NCI-H774 (cell line): ENCODE measurements at regions not wholly inside any gene's neighbourhood (a gene's known extent, or its start where the extent isn't known, plus 50 kb on each side); places are given as distances from the start of the nearest gene placed in this dataset.
"Not testable (repeated sequence)": the region's sequence is repeated elsewhere in the genome, so short reads cannot be mapped to it uniquely, and the experiment has no call there.

Experiments used
- DNase-seq: peaks from one replicate; lab custom pipeline; 2025; lab: John Stamatoyannopoulos, UW

DNA sequence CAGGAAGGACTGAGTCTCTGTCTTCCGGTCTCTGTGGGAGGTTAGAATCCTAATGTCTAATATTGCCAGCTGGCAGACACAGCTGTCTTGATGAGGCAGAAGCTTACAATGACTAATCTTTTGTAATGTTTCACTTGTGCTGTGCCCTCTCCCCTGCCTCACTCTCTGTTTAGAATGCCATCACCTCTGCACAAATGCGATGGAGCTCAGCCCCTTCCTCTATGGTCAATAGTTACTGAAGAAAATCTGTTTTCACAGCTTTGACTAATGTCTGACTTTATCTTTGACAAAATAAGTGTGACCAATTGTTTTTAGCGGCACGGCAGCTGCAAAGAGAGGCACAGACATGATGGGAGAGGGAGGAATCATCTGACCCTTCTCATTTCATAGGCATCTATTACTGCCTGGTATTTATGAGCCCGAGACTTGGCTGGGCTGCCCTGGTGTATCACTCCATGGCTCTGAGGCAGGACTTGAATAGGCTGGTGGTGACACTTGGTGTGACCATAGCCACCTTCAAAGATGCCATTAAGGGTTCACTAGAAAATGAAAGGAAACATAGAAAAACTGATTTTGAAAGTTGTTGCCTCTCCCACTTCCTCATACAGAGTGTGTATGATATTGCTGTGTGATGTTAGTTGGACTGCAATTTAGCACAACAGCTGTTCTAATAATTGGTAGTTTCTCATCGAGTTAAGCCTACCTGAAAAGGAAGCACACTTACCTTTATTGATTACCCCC, 163.2 kb upstream of the NBPF11 start:
- DNase-seq = no peak

DNA sequence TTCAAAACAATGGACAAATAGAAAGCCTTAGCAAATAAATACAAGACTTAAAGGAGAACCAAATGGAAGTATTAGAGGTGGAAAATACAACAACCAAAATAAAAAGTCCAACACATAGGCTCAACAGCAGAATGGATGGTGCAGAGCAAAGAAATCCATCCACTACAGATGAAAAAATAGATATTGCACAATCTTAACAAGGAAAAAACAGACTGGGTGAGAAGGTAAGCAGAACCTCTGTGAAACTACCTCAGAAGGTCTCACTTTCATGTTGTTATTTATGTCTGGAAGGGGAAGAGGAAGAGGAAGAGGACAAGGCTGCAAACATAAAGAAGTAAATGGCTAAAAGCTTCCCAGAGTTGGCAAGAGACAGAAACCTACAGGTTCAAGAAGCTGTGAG, 158.7 kb upstream of the NBPF11 start:
- no peak for DNase-seq

DNA sequence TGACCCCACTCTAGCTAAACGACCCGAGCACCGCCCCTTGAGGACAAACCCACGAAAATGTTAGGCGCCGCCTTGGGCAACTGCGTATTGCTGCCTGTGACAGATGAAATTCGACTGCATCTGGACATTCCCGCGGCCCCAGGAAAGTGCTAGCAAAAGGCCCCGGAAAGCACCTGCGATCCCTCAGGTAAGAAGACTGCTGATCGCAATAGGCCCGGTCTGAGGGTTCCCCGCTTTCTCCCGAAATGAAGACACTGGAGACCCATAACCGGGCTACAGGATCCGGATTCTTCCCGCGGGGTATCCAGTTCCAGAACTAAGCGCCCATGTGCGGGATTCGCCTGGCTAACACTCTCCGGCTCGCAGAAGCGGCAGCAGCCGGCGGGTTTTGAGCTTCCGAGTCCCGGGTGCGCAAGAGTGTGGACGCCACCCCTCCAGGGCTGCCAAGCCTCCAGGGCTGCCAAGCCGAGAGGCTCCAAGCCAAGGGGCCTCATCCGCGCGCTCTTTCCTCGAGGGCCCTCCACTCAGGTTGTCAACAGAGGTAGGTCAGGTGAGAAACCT, 157.9 kb upstream of the NBPF11 start:
- no peak for DNase-seq

DNA sequence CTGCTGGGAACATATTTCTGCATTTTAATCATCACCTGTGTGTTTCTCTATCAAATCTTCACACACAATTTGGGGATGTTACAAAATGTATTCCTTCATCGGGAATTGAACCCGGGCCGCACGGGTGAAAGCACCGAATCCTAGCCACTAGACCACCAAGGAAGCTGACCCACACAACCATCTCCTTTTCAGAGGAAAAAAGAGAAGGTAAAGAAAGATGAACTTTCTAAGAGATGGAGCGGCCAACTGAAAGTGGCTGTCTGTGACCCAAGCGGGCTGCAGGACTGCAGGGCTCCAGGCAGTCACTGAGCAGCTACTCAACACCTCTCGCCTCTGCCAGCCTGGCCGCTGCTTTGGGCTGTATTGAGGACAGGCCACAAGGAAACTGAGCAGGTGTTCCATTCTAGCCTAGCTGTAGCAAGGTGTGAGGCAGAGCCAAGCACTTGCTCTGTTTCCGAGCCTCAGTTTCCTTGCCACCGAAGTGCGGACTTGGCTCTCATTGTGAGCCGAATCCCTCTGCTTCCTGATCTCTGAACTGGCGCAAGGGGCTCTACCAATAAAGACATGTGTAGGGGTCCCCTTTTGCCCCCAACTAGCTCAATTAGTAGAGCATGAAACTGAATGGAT, 156.9 kb upstream of the NBPF11 start:
- no peak for DNase-seq

DNA sequence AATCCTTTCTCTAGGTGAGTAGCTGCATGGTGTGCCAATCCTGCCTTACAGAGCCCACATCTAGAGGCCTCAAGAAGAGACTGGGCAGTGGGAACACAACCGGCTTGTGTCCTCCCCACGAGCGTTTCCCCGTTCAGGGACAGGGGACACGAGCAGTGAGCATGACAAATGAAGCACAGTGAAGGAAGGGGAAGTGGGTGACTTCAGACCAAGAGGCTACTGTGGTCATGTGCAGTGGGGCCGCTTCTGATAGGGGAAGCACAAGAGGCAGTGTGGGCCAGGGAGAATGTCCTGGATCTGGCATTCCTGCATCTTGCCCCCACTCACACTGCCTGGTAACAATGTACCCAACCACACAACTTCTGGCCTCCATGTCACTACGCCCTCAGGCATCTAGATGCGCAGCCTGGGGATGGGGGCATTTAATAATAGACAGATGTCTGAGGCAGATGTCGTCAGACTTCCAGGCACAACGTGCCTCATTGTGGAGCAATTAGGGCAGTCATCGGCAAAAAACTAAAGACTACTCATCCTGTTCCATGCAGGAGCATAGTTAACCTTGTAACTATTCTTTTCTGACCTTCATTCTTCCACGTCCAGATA, 155.6 kb upstream of the NBPF11 start:
- DNase-seq = no peak

DNA sequence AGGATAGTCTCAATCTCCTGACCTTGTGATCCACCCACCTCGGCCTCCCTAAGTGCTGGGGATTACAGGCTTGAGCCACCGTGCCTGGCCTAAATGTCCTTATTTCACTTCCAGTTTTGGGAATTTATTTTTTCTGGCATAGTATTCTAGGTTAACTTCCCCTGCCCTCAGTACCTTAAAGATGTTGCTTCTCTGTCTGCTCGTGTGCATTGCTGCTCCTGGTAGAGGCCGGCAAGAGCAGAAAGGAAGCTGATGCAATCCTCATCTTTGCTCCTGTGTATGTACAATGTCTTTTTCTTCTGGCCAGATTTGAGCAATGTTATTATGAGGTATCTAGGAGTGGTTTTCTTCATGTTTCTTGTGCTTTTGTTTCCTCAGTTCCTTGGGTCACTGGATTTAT, 152.9 kb upstream of the NBPF11 start:
- DNase-seq = not testable (repeated sequence)

DNA sequence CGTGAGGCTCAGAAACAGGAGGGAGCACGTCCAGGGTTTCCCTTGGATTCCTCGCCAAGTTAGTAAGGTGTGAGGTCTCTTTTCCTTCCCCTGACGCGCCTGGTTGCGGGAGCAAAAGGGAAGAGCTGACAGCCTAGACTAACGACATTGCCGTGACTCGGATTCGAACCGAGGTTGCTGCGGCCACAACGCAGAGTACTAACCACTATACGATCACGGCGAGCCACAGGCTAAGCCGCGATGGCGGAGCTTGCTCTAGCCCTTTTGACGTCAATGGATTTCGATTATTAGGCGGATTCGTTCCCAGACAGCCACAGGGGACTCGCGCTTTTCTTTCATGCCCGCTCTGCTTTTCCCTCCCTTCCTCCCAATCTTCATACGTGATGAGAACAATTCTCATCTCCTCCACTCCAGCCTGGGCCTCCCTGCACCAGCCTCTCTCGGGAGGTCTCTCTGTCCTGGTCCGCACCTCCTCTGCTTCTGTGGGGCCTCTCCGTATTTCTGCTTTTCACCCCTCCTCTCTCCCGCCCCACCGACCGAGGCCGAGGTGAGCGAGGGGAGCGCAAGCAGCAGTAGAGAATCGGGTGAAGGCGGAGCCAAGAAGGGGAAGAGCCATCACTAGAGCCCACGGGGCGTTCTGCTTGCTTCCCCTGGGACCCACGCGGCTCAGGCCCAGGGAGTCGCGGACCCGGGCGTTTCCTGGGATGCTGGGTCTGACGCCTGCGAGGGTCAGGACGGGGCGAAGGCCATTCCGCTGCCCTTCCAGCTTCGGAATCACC, 150.7 kb upstream of the NBPF11 start:
- not testable (repeated sequence) for DNase-seq

DNA sequence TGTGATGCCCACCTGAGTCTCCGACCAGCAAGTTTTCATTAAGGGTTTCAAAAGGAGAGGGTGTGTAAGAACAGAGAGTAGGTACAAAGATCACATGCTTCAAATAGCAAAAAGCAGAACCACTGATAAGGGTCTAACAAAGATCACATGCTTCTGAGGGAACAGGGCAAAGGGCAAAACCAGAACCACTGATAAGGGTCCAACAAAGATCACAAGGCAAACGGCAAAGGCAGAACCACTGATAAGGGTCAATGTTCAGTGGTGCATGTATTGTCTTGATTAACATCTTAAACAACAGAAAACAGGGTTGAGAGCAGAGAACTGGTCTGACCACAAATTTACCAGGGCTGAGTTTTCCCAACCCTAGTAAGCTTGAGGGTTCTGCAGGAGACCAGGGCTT, 145.8 kb upstream of the NBPF11 start:
- not testable (repeated sequence) for DNase-seq

DNA sequence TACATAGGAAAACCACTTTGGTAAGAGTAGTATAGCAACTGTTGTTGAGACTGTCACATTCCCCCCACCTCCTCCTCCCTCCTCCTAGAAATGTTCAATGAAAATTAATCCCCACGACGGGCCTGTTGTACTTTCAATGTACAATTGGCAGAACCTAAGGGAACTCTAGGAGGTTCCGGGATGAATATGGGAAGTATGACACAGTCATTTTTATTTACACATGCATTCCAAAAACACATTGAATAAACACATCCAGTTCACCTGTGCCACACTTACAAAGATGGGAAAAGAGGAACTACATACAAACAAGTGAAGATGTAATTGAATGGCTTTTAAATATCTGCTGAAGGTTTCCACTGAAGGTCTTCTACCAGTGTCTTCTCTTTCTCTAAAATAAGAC, 144.4 kb upstream of the NBPF11 start:
- no peak for DNase-seq

DNA sequence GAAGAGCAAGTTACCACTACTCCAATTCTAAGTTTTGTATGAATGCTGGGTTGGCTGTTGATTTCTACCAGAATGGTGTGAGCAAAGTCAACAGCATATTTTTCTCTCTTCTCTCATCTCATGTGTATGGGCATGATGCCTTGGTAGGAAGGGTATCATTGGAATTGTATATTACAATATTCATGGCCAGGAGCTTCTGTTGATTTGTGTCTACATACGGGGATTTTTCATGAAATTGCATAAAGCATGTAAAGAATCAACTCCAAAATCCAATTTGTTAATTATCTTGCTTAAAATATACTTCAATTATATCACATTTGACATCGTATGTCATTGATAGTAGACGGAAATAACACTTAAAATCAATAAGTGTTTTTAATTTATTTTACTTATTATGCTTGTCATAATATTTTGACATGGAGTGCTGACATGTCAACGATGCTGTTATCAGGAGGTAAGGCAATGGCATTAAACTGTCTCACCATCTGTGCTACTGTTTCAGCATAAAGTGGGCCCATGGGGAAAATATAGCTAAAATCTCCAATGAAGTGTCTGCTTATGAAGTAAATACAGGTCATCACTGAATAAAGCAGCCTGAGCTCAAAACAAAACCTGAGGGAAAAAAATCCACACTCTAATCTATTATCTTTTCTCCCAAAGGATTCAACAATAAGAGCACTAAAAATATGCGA, 142.2 kb upstream of the NBPF11 start:
- no peak for DNase-seq

DNA sequence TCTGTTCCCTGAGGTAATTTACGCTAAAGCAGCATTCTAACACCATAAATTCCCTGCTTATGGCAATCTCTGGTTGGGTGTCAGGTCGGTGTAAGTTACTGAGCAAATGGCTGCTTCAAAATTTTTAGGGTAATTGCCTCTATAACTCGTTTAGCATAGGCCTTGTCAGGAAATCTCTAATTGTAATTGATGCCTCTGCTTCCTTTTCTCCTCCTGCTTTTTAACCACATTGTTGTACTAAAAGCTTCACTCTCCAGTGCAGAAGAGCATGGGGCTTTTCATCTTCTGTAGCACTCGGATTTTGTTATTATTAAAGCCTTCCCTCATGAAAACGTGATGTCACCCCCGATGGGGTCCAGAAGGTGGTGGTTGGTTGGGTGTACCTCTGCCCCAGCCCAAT, 141.6 kb upstream of the NBPF11 start:
- no peak for DNase-seq

DNA sequence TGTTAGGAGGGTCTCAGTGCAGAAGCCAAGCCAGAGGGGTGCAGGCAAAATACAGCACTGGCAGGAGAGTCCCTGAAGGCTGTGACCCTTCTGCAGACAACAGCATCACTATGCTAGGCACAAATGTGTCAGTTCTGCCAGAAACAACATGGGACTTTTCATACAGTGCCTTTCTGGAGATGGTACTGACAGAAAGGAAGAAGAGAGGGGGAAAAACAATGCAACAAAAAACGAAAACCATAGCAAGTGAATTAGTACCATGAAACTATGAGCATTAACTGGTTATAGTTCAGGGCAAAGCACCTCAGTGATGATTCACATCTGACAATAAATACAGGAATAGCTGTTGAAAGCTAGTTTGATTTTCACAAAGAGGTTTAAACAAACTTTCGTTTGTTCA, 140.8 kb upstream of the NBPF11 start:
- no peak for DNase-seq

DNA sequence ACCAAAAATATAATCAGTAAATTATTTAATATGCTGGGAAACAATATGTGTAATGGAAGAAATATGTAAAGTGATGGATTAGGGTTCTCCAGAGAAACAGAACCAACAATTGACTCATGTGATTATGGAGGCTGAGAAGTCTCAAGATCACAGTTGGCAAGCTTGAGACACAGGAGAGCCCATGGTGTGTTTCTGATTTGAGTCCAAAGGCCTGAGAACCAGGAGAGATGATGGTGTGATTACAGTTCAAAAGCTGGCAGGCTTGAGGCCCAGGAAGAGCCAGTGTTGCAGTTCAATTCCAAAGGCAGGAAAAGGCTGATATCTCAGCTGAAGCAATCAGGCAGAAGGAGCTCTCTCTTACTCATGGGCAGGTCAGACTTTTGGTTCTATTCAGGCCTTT, 138.8 kb upstream of the NBPF11 start:
- no peak for DNase-seq

DNA sequence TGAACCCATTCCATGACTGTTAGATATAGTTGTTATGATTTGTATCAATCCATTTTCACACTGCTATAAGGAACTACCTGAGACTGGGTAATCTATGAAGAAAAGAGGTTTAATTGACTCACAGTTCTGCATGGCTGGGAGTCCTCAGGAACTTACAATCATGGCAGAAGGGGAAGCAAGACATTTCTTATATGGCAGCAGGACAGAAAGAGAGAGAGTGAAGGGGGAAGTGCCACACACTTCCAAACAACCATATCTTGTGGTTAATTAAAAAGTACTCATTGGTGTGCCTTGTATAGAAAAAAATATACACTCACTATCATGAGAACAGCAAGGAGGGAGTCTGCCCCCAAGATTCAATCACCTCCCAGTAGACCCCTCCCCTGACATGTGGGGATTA, 137.6 kb upstream of the NBPF11 start:
- DNase-seq = no peak

DNA sequence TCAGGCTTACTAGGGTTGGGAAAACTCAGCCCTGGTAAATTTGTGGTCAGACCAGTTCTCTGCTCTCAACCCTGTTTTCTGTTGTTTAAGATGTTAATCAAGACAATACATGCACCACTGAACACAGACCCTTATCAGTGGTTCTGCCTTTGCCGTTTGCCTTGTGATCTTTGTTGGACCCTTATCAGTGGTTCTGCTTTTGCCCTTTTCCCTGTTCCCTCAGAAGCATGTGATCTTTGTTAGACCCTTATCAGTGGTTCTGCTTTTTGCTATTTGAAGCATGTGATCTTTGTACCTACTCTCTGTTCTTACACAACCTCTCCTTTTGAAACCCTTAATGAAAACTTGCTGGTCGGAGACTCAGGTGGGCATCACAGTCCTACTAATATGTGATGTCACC, 133.9 kb upstream of the NBPF11 start:
- not testable (repeated sequence) for DNase-seq

DNA sequence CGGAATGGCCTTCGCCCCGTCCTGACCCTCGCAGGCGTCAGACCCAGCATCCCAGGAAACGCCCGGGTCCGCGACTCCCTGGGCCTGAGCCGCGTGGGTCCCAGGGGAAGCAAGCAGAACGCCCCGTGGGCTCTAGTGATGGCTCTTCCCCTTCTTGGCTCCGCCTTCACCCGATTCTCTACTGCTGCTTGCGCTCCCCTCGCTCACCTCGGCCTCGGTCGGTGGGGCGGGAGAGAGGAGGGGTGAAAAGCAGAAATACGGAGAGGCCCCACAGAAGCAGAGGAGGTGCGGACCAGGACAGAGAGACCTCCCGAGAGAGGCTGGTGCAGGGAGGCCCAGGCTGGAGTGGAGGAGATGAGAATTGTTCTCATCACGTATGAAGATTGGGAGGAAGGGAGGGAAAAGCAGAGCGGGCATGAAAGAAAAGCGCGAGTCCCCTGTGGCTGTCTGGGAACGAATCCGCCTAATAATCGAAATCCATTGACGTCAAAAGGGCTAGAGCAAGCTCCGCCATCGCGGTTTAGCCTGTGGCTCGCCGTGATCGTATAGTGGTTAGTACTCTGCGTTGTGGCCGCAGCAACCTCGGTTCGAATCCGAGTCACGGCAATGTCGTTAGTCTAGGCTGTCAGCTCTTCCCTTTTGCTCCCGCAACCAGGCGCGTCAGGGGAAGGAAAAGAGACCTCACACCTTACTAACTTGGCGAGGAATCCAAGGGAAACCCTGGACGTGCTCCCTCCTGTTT, 128.9 kb upstream of the NBPF11 start:
- DNase-seq = not testable (repeated sequence)

DNA sequence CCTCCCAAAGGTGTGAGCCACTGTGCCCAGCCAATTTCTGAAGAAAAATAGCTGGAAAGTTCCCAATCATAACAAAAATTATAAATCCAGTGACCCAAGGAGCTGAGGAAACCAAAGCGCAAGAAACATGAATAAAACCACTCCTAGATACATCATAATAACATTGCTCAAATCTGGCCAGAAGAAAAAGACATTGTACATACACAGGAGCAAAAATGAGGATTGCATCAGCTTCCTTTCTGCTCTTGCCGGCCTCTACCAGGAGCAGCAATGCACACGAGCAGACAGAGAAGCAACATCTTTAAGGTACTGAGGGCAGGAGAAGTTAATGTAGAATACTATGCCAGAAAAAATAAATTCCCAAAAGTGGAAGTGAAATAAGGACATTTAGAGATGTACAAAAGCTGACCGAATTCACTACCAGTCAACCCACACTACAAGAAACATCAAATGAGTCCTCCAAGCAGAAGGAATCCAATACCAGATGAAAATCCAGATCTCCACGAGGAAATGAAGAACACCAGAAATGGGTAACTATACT, 127.0 kb upstream of the NBPF11 start:
- not testable (repeated sequence) for DNase-seq

DNA sequence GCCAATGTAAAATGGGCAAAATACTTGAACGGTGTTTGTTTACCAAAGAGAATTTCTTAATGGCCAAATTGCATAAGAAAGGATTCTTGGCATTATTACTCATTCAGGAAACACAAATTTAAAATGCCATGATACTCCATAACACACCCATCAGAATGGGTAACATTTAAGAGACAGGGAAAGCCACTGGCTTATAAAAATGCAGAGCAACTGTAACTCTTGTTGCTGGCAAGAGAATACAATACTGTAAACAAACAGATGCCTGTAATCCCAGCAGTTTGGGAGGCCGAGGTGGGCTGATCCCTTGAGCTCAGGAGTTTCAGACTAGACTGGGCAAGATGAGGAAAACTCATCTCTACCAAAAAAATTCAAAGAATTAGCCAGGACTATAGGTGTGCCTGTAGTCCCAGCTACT, 125.8 kb upstream of the NBPF11 start:
- not testable (repeated sequence) for DNase-seq

DNA sequence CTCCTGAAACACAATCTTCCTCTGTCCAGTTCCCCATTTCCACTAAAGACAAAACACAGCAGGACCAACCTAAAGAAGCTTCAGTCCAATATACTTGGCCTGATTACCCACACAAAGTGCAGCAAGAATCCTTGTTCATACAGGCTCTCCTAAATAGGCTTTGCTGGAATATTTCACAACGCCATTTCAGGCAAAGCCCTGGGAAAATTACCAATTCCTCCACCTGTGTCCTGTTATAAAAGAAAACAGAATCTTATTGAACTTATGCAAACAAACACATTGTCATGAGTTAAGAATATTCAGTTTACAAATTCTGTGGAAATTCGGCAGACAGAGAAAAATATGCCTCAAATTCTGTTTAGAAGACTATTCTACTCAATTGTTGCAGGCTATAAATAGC, 115.0 kb upstream of the NBPF11 start:
- DNase-seq = not testable (repeated sequence)

DNA sequence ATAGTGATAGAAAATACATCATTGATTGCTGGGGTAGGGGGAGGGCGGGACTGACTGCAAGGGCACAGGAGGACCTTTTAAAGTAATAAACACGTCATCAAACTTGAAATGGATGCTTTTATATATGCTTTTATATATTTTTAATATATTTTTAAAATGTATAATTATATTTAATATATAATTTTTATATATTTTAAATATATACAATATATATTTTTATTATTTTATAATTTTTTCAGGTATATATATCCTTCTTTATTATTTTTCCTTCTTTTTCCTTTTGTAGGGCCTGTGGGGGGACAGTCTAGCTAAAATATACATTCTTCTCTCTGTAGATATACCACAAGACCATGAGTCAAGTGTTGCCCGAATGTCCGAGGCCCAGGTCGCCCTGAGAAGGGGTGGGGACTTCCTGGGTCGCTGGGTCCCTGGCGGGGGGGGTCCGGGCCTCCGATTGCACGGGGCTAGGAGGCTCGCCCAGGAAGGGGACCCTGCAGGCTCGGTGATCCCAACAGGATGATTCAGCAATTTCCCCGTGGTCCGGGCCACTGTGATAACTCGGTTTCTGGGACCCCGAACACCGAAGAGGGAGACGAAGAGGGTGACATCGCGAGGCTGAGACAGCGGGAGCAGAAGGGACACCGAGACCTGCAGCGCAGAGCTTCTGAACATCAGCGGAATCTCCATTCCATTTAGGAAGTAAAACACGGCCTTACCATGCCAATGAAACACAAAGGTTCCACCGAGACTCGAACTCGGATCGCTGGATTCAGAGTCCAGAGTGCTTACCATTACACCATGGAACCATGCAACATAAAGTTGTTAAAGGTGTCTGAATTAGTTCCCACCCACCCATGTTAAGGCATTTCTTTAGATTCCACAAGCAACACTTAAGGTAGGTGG, 112.5 kb upstream of the NBPF11 start:
- peak; percentile 83 for DNase-seq
